GM18508 (cell line): ENCODE measurements at regions not wholly inside any gene's neighbourhood (a gene's known extent, or its start where the extent isn't known, plus 50 kb on each side); places are given as distances from the start of the nearest gene placed in this dataset.
"Not testable (repeated sequence)": the region's sequence is repeated elsewhere in the genome, so short reads cannot be mapped to it uniquely, and the experiment has no call there.

Source experiments
- ATAC-seq: cut with Tn5 transposase; IDR thresholded peaks from one replicate; pipeline ENCODE4 v1.9.1; 2021; ENCODE audit warnings: moderate number of reproducible peaks; ENCODE audit not compliant: insufficient read depth, unreplicated experiment

DNA sequence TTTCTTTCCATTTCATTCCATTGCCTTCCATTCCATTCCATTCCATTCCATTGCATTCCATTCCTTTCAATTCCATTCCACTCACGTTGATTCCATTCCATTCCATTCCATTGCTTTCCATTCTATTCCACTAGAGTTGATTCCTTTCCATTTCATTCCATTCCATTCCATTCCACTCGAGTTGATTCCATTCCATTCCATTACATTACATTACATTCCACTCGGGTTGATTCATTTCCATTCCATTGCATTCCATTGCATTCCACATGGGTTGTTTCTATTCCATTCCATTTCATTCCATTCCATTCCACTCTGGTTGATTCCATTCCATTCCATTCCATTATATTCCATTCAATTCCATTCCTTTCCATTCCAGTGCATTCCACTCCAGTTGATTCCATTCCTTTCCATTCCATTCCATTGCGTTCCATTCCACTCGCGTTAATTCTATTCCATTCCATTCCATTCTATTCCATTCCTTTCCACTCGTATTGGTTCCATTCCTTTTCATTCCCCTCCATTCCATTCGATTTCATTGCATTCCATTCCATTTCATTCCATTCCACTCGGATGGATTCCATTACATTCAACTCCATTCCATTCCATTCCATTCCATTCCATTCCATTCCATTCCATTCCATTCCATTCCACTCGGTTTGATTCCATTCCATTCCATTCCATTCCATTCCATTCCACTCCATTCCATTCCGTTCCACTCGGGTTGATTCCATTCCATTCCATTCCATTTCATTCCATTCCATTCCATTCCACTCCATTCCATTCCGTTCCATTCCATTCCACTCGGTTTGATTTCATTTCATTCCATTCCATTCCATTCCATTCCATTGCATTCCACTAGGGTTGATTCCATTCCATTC lies 1139.1 kb downstream of the RPIA start:
- ATAC-seq, result not testable (repeated sequence)

- ATAC-seq, result no peak
These were observed 1140.4 kb downstream of the RPIA start for GRCh38 chr2:89831641-89832498.

DNA sequence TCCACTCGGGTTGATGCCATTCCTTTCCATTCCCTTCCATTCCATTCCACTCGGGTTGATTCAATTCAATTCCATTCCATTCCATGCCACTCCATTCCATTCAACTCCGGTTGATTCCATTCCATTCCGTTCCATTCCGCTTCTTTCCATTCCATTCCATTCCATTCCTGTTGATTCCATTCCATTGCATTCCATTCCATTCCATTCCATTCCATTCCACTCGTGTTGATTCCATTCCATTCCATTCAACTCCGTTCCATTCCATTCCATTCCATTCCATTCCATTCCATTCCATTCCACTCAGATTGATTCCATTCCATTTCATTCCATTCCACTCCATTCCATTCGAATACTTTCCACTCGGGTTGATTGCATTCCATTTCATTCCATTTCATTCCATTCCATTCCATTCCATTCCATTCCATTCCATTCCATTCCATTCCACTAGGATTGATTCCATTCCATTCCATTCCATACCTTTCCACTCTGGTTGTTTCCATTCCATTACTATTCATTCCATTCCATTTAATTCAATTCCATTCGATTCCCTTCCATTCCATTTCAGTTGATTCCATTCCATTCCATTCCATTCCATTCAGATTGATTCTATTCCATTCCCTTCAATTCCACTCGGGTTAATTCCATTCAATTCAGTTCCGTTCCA lies 1141.8 kb downstream of the RPIA start:
- ATAC-seq, result peak; percentile 33

GRCh38 chr2:89833780-89834117 lies 1142.3 kb downstream of the RPIA start:
- no peak for ATAC-seq

DNA sequence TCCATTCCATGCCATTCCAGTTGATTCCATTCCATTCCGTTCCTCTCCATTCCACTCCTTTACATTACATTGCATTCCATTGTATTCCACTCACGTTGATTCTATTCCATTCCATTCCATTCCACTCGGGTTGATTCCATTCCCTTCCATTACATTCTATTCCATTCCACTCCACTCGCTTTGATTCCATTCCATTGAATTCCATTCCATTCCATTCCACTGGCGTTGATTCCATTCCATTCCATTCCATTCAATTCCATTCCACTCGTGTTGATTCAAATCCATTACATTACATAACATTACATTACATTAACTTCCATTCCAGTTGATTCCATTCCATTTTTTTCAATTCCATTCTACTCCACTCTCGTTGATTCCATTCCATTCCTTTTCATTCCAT lies 1142.8 kb downstream of the RPIA start:
- ATAC-seq, result no peak

- peak; percentile 27 for ATAC-seq
These were observed 1144.9 kb downstream of the RPIA start for GRCh38 chr2:89836326-89836725.

DNA sequence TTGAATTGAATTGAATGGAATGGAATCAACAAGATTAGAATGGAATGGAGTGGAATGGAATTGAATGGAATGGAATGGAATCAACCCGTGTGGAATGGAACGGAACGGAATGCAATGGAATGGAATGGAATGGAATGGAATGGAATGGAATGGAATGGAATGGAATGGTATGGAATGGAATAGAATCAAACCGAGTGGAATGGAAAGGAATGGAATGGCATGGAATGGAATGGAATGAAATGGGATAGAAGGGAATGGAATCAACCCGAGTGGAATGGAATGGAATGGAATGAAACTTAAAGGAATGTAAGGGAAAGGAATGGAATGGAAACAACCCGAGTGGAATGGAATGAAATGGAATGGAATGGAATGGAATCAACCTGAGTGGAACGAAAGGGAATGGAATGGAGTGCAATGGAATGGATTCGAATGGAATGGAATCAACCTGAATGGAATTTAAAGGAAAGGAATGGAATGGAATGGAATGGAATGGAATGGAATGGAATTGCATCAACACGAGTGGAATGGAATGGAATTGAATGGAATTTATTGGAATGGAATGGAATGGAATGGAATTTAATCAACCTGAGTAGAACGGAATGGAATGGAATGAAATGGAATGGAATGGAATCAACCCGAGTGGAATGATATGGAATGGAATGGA lies 1146.6 kb downstream of the RPIA start:
- no peak for ATAC-seq

- ATAC-seq, result not testable (repeated sequence)
These were observed 1148.7 kb downstream of the RPIA start for GRCh38 chr2:89840175-89840574.

GRCh38 chr2:89840781-89841475 lies 1149.5 kb downstream of the RPIA start:
- ATAC-seq, result not testable (repeated sequence)

GRCh38 chr2:89841476-89841840 lies 1150.0 kb downstream of the RPIA start:
- no peak for ATAC-seq

- ATAC-seq, result no peak
These were observed 1150.9 kb downstream of the RPIA start for GRCh38 chr2:89842180-89842908.

DNA sequence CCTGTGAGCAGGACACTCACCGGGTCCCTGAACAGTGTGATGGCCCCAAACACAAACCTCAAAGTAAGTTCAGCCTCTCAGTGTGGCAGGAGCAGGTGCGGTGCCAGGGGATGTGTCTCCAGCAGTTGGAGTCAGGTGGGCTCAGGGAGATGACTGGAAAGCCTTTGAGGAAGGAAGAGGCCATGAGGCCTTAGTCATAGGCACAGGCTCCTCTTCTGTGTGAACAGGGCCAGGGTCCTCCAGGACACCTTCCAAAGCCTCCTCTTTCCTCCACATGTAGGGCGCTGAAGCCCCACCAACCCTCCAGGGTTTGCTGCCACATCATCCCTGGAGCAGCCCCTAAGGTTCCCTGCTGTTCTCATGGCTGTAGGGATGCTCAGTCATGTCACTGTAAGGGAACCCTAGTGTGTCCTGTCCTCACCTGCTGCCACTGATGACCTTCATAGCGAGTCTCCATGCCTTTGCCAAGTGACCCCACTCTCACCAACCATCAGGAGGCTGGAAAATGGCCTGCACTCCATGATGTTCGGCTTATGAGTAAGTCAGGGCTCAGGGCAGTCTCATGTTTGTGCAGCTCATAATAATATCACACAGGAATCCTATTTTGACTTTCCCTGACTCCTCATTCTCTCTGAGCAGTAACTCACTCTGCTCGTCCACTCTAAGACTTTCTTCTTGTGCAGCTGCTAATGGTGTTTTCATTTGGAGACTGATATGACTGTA lies 1152.9 kb downstream of the RPIA start:
- no peak for ATAC-seq

DNA sequence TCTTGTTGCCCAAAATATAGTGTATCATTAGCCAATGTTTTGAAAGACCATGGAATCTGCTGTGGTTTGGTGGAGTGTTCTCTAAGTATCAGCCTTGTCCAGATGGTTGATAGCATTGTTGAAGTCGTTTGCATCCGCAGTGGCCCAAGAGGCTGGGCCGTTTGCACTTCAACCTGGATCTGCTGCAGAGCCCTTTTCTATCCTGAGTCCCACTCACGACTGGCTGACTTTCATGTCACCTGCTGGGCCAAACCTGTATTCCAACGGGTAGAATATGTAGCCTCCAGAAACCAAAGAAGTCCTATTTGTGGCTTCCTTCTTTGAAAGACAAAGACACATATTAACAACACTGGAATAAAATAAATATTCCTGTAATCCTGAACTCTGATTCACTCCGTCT lies 1154.1 kb downstream of the RPIA start:
- ATAC-seq, result no peak

- ATAC-seq, result no peak
These were observed 1156.6 kb downstream of the RPIA start for GRCh38 chr2:89848114-89848513.

- ATAC-seq, result no peak
These were observed 1157.4 kb downstream of the RPIA start for GRCh38 chr2:89848763-89849368.

GRCh38 chr2:89849731-89850130 lies 1158.3 kb downstream of the RPIA start:
- no peak for ATAC-seq

DNA sequence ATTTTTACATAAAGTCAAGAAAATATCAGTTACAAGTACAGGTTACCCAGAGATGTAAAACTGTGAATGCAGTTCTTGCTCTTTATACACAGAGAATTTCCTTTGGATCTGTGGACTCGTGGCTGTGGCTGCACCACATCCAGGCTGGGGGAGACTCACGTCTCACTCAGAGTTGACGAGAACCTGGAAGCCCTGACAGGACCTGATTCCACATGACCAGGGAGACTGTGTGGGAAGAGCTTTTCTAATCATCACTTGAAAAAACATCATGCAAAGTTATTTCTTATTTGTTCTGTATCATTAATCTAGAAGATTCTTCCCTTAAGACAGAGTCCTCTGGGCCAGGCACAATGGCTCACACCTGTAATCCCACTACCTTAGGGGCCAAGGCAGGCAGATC lies 1159.0 kb downstream of the RPIA start:
- no peak for ATAC-seq

GRCh38 chr2:89850881-89851582 lies 1159.6 kb downstream of the RPIA start:
- ATAC-seq, result no peak
